GM12891 (cell line): ENCODE measurements at regions not wholly inside any gene's neighbourhood (a gene's known extent, or its start where the extent isn't known, plus 50 kb on each side); places are given as distances from the start of the nearest gene placed in this dataset.

Source experiments
- POLR2AphosphoS5 ChIP-seq: IDR thresholded peaks from 2 replicates; pipeline ENCODE4 v1.6.1; 2011; ENCODE audit warnings: low read depth, low read length, control low read depth
- TAF1 ChIP-seq: IDR thresholded peaks from 2 replicates; pipeline ENCODE4 v1.6.1; 2011; ENCODE audit warnings: low read depth, low read length, control low read depth

GRCh38 chr9:79430619-79431018 lies 141.1 kb upstream of the TLE4 start:
- no peak for TF ChIP-seq TAF1
- TF ChIP-seq POLR2AphosphoS5: no peak
